ENCODE measurements at regions not wholly inside any gene's neighbourhood (a gene's known extent, or its start where the extent isn't known, plus 50 kb on each side); places are given as distances from the start of the nearest gene placed in this dataset.
"Not testable (repeated sequence)": the region's sequence is repeated elsewhere in the genome, so short reads cannot be mapped to it uniquely, and the experiment has no call there.

GRCh38 chr9:94479757-94480156 is 75.1 kb upstream of the PCAT7 start:
- Histone ChIP-seq H3K27me3 (replicated peaks; ENCODE audit: insufficient read depth) (no peaks in the 10 kb centered on the region), H3K36me3 (no peaks in the 10 kb centered on the region), H3K4me3 (no peak overlapping the region), H3K9me3 (no peaks in the 10 kb centered on the region), H3K27ac (no peak overlapping the region), H3K4me1 (replicated peaks) (no peaks in the 10 kb centered on the region)
- no peak for DNase-seq (ENCODE audit: low spot score)
- intact Hi-C loops (cut with DNase I), result no loop called here
- TF ChIP-seq POLR2A (IDR thresholded peaks at IDR 0.05) (no peak), POLR2AphosphoS5 (IDR thresholded peaks at IDR 0.05) (no peak)
- TF ChIP-seq, protein P1, sequence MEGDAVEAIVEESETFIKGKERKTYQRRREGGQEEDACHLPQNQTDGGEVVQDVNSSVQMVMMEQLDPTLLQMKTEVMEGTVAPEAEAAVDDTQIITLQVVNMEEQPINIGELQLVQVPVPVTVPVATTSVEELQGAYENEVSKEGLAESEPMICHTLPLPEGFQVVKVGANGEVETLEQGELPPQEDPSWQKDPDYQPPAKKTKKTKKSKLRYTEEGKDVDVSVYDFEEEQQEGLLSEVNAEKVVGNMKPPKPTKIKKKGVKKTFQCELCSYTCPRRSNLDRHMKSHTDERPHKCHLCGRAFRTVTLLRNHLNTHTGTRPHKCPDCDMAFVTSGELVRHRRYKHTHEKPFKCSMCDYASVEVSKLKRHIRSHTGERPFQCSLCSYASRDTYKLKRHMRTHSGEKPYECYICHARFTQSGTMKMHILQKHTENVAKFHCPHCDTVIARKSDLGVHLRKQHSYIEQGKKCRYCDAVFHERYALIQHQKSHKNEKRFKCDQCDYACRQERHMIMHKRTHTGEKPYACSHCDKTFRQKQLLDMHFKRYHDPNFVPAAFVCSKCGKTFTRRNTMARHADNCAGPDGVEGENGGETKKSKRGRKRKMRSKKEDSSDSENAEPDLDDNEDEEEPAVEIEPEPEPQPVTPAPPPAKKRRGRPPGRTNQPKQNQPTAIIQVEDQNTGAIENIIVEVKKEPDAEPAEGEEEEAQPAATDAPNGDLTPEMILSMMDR (IDR thresholded peaks at IDR 0.05), result no peak
- 79% methylated on average over 9 of the region's 9 CpGs for WGBS

- no peaks in the 10 kb centered on the region for H3K27me3 ChIP-seq (replicated peaks; ENCODE audit: insufficient read depth)
- no peak for DNase-seq (ENCODE audit: low spot score)
- no peak overlapping the region for H3K27ac ChIP-seq
- TF ChIP-seq POLR2AphosphoS5 (IDR thresholded peaks at IDR 0.05) (no peak), POLR2A (IDR thresholded peaks at IDR 0.05) (no peak)
- TF ChIP-seq, protein P1 (IDR thresholded peaks at IDR 0.05), result no peak
- H3K4me1 ChIP-seq (replicated peaks), result no peaks in the 10 kb centered on the region
- no peaks in the 10 kb centered on the region for H3K9me3 ChIP-seq
- no peaks in the 10 kb centered on the region for H3K36me3 ChIP-seq
- WGBS, result 90% methylated on average over 11 of the region's 11 CpGs
- intact Hi-C loops (cut with DNase I), result no loop called here
- no peak overlapping the region for H3K4me3 ChIP-seq
These were observed 74.7 kb upstream of the PCAT7 start for GRCh38 chr9:94480205-94480604.

- 87% methylated on average over 4 of the region's 4 CpGs for WGBS
- H3K27ac ChIP-seq, result no peak overlapping the region
- intact Hi-C loops (cut with DNase I), result no loop called here
These were observed 72.8 kb upstream of the PCAT7 start for GRCh38 chr9:94482110-94482509.

DNA sequence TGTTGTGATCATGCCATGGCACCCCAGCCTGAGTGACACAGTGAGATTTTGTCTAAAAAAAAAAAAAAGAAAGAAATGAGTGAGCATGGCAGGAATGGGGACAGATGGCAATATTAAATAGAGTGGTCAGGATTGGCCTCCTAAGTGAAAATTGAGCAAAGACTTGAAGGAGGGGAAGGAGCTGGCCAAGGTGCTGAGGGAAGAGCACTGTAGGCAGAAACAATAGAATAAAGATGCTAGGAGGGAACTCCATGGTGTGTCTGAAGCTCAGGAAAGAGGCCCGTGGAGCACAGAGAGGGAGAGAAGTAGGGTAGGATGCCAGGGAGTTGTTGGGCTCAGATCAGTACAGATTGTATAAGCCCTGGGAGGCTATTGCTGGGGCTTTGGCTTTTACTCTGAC is 64.4 kb upstream of the PCAT7 start:
- Histone ChIP-seq H3K9me3 (no peaks in the 10 kb centered on the region), H3K4me3 (no peak overlapping the region), H3K27me3 (replicated peaks; ENCODE audit: insufficient read depth) (no peaks in the 10 kb centered on the region), H3K36me3 (no peaks in the 10 kb centered on the region), H3K27ac (no peak overlapping the region), H3K4me1 (replicated peaks) (no peaks in the 10 kb centered on the region)
- 18% methylated on average over 1 of the region's 1 CpG for WGBS
- TF ChIP-seq POLR2A (IDR thresholded peaks at IDR 0.05), result no peak
- TF ChIP-seq, protein P1 (IDR thresholded peaks at IDR 0.05), result no peak
- no peak for TF ChIP-seq POLR2AphosphoS5 (IDR thresholded peaks at IDR 0.05)
- intact Hi-C loops (cut with DNase I), result no loop called here
- no peak for DNase-seq (ENCODE audit: low spot score)

More at GRCh38 chr9:94482110-94482509, 72.8 kb upstream of the PCAT7 start:
- Histone ChIP-seq H3K9me3 (no peaks in the 10 kb centered on the region), H3K27me3 (replicated peaks; ENCODE audit: insufficient read depth) (no peaks in the 10 kb centered on the region), H3K4me1 (replicated peaks) (no peaks in the 10 kb centered on the region), H3K4me3 (no peak overlapping the region), H3K36me3 (no peaks in the 10 kb centered on the region)
- DNase-seq (ENCODE audit: low spot score), result no peak
- TF ChIP-seq, protein P1 (IDR thresholded peaks at IDR 0.05), result no peak
- no peak for TF ChIP-seq POLR2AphosphoS5 (IDR thresholded peaks at IDR 0.05)
- TF ChIP-seq POLR2A (IDR thresholded peaks at IDR 0.05), result no peak

- H3K4me3 ChIP-seq; DNase-seq (ENCODE audit: low spot score); H3K4me1 ChIP-seq (replicated peaks); H3K27me3 ChIP-seq (replicated peaks; ENCODE audit: insufficient read depth); intact Hi-C loops (cut with DNase I); H3K27ac ChIP-seq; H3K36me3 ChIP-seq; H3K9me3 ChIP-seq: not testable (repeated sequence)
- WGBS, result 71% methylated on average over 6 of the region's 6 CpGs
These were observed 62.8 kb upstream of the PCAT7 start for GRCh38 chr9:94492125-94492524.

Data from prostate gland (tissue), 2 donors.